IMR-90 (cell line): ENCODE measurements at regions not wholly inside any gene's neighbourhood (a gene's known extent, or its start where the extent isn't known, plus 50 kb on each side); places are given as distances from the start of the nearest gene placed in this dataset.

Source experiments
- ATAC-seq: fragments of 200-7000 bp; cut with Tn5 transposase; 2 replicates; pipeline ENCODE4 v1.9.1; 2020; ENCODE audit warnings: low read depth, mild to moderate bottlenecking, moderate library complexity
- BruUV-seq: library from RNA; stranded (reverse); fragments of 400-500 nt; replicated peaks from 2 replicates; lab custom pipeline; 2021; lab: Mats Ljungman, UMichigan
- CTCF ChIA-PET: fragments of 300-600 bp; formaldehyde crosslinking; extraction: SDS; loops from one replicate; lab custom pipeline; 2021; ENCODE audit warnings: antibody characterized with exemption; lab: Yijun Ruan, JAX
- POLR2A ChIA-PET: fragments of 300-600 bp; sonication (Branson Sonifier 250); formaldehyde crosslinking; loops from one replicate; lab custom pipeline; 2022; ENCODE audit warnings: antibody characterized with exemption; ENCODE audit not compliant: unreplicated experiment; lab: Charles Lee
- DNase-seq: peaks from one replicate; pipeline ENCODE4 v3.0.0; 2013
- H2AFZ ChIP-seq: replicated peaks from 2 replicates; pipeline ENCODE3; 2013; ENCODE audit warnings: low read length, mild to moderate bottlenecking; ENCODE audit not compliant: poor library complexity
- H2AK5ac ChIP-seq: 2 replicates; pipeline ENCODE4 v1.6.1; 2013; ENCODE audit warnings: low read depth, low read length, inconsistent platforms
- H2AK9ac ChIP-seq: replicated peaks from 2 replicates; pipeline ENCODE3; 2013; ENCODE audit warnings: mild to moderate bottlenecking, low read depth, low read length, moderate library complexity; ENCODE audit not compliant: poor library complexity
- H2BK120ac ChIP-seq: 2 replicates; pipeline ENCODE4 v1.6.1; 2013; ENCODE audit warnings: low read depth, low read length, inconsistent platforms
- H2BK15ac ChIP-seq: 3 replicates; pipeline ENCODE4 v1.6.1; 2013; ENCODE audit warnings: low read depth, low read length, inconsistent platforms
- H2BK20ac ChIP-seq: 2 replicates; pipeline ENCODE4 v1.6.1; 2013; ENCODE audit warnings: low read depth, mild to moderate bottlenecking, inconsistent platforms, low read length, moderate library complexity
- H2BK5ac ChIP-seq: 2 replicates; pipeline ENCODE4 v1.6.1; 2013; ENCODE audit warnings: mild to moderate bottlenecking, low read depth, low read length, inconsistent platforms; ENCODE audit not compliant: poor library complexity, severe bottlenecking
- H3K14ac ChIP-seq: replicated peaks from 2 replicates; pipeline ENCODE4 v1.6.1; 2013; ENCODE audit warnings: low read depth, low read length, inconsistent platforms
- H3K18ac ChIP-seq: 2 replicates; pipeline ENCODE4 v1.6.1; 2013; ENCODE audit warnings: low read depth, low read length, control low read depth
- H3K23ac ChIP-seq: 2 replicates; pipeline ENCODE4 v1.6.1; 2013; ENCODE audit warnings: low read depth, low read length, inconsistent platforms
- H3K27ac ChIP-seq: 2 replicates; pipeline ENCODE4 v1.5.1; 2013; ENCODE audit warnings: mild to moderate bottlenecking, control low read depth, low read length; ENCODE audit not compliant: insufficient read depth
- H3K27me3 ChIP-seq: 2 replicates; pipeline ENCODE4 v1.6.1; 2013; ENCODE audit warnings: low read length; ENCODE audit not compliant: control insufficient read depth, insufficient read depth
- H3K36me3 ChIP-seq: 2 replicates; pipeline ENCODE4 v1.6.1; 2013; ENCODE audit warnings: low read length, mixed read lengths; ENCODE audit not compliant: control insufficient read depth, insufficient read depth
- H3K4ac ChIP-seq: 2 replicates; pipeline ENCODE4 v1.6.1; 2013; ENCODE audit warnings: low read depth, low read length, inconsistent platforms
- H3K4me1 ChIP-seq: 2 replicates; pipeline ENCODE4 v1.6.1; 2013; ENCODE audit warnings: low read length, mixed read lengths; ENCODE audit not compliant: control insufficient read depth, insufficient read depth
- H3K4me2 ChIP-seq: 2 replicates; pipeline ENCODE4 v1.6.1; 2013; ENCODE audit warnings: low read depth, mild to moderate bottlenecking, control low read depth, low read length, moderate library complexity
- H3K4me3 ChIP-seq: 2 replicates; pipeline ENCODE4 v1.5.1; 2013; ENCODE audit warnings: low read depth, mild to moderate bottlenecking, control low read depth, low read length, moderate library complexity; ENCODE audit not compliant: insufficient read depth
- H3K56ac ChIP-seq: 2 replicates; pipeline ENCODE4 v1.6.1; 2013; ENCODE audit warnings: low read length, inconsistent platforms; ENCODE audit not compliant: insufficient read depth; ENCODE audit errors: extremely low read depth
- H3K79me1 ChIP-seq, 2 experiments: 2 replicates each; pipeline ENCODE4 v1.6.1; 2013; ENCODE audit warnings: low read length in 2 of 2, inconsistent platforms in 1 of 2, low read depth in 1 of 2
- H3K9ac ChIP-seq: 2 replicates; pipeline ENCODE4 v1.6.1; 2013; ENCODE audit warnings: low read depth, low read length, control low read depth
- H3K9me1 ChIP-seq: 2 replicates; pipeline ENCODE4 v1.6.1; 2013; ENCODE audit warnings: low read length, inconsistent platforms; ENCODE audit not compliant: insufficient read depth
- H3K9me3 ChIP-seq: 2 replicates; pipeline ENCODE4 v1.6.1; 2013; ENCODE audit warnings: low read length; ENCODE audit not compliant: control insufficient read depth, insufficient read depth
- H4K20me1 ChIP-seq: 2 replicates; pipeline ENCODE4 v1.6.1; 2013; ENCODE audit warnings: low read length, inconsistent platforms; ENCODE audit not compliant: insufficient read depth
- H4K5ac ChIP-seq: 2 replicates; pipeline ENCODE4 v1.6.1; 2013; ENCODE audit warnings: mild to moderate bottlenecking, low read depth, low read length, control low read depth
- H4K8ac ChIP-seq, 2 experiments: 2 replicates each; pipeline ENCODE4 v1.6.1; 2013; ENCODE audit warnings: low read depth in 2 of 2, low read length in 2 of 2, control low read depth in 1 of 2, inconsistent platforms in 1 of 2
- H4K91ac ChIP-seq: 2 replicates; pipeline ENCODE4 v1.6.1; 2013; ENCODE audit warnings: low read depth, low read length, inconsistent platforms; ENCODE audit not compliant: insufficient read depth
- BHLHE40 ChIP-seq: fragments of 150-350 bp; IDR thresholded peaks from 2 replicates; pipeline ENCODE4 v1.6.1; 2016; ENCODE audit warnings: mild to moderate bottlenecking, low read depth, low read length
- CEBPB ChIP-seq: IDR thresholded peaks from 2 replicates; pipeline ENCODE4 v1.6.1; 2012; ENCODE audit warnings: low read depth, low read length, improper control_type of control experiment
- CTCF ChIP-seq: conservative IDR thresholded peaks from 2 replicates; pipeline ENCODE4 v1.5.1; 2012; ENCODE audit warnings: mild to moderate bottlenecking, low read depth, low read length, improper control_type of control experiment
- FOS ChIP-seq: fragments of 150-350 bp; IDR thresholded peaks from 2 replicates; pipeline ENCODE4 v1.6.1; 2016; ENCODE audit warnings: low read depth, low read length
- MAFK ChIP-seq: IDR thresholded peaks from 2 replicates; pipeline ENCODE4 v1.6.1; 2012; ENCODE audit warnings: low read depth, low read length, improper control_type of control experiment
- MAZ ChIP-seq: IDR thresholded peaks from 2 replicates; pipeline ENCODE4 v1.6.1; 2012; ENCODE audit warnings: low read depth, mild to moderate bottlenecking, low read length, improper control_type of control experiment, moderate library complexity, borderline replicate concordance
- MXI1 ChIP-seq: IDR thresholded peaks from 2 replicates; pipeline ENCODE4 v1.6.1; 2012; ENCODE audit warnings: low read depth, mild to moderate bottlenecking, low read length, moderate library complexity, borderline replicate concordance
- NFE2L2 ChIP-seq: fragments of 150-350 bp; IDR thresholded peaks from 2 replicates; pipeline ENCODE4 v1.6.1; 2016; ENCODE audit warnings: low read depth, mild to moderate bottlenecking, low read length
- POLR2A ChIP-seq: IDR thresholded peaks from 2 replicates; pipeline ENCODE4 v1.6.1; 2012; ENCODE audit warnings: mild to moderate bottlenecking, low read depth, low read length
- RAD21 ChIP-seq: IDR thresholded peaks from 2 replicates; pipeline ENCODE4 v1.6.1; 2012; ENCODE audit warnings: low read length, improper control_type of control experiment
- RCOR1 ChIP-seq: IDR thresholded peaks from 2 replicates; pipeline ENCODE4 v1.6.1; 2012; ENCODE audit warnings: mild to moderate bottlenecking, low read length, improper control_type of control experiment; ENCODE audit not compliant: insufficient replicate concordance
- RFX5 ChIP-seq: IDR thresholded peaks from 2 replicates; pipeline ENCODE4 v1.8.0; 2012; ENCODE audit warnings: low read depth, mild to moderate bottlenecking, low read length, moderate library complexity
- SMC3 ChIP-seq: fragments of 150-350 bp; IDR thresholded peaks from 2 replicates; pipeline ENCODE4 v1.6.1; 2016; ENCODE audit warnings: low read depth, mild to moderate bottlenecking, antibody characterized with exemption, low read length, moderate library complexity
- USF2 ChIP-seq: fragments of 150-350 bp; IDR thresholded peaks from 2 replicates; pipeline ENCODE4 v1.6.1; 2017; ENCODE audit warnings: mild to moderate bottlenecking, antibody characterized with exemption, low read length, low read depth
- WGBS, 2 experiments: methylation state at CpG; one replicate each; pipeline versions ENCODE4 v1.1.5 to v1.1.7; 2013; ENCODE audit warnings: missing lambda C conversion rate in 2 of 2; ENCODE audit not compliant: insufficient read length in 1 of 2; ENCODE audit errors: extremely low coverage in 2 of 2; 5-methylcytosine and 5-hydroxymethylcytosine counted together
- dilution Hi-C: fragments of 300-500 bp; cut with HindIII; formaldehyde crosslinking; loops from one replicate; pipeline ENCODE4 v1.14.3; 2018; ENCODE audit warnings: low sequenced_read_pairs; ENCODE audit not compliant: unreplicated experiment
- in situ Hi-C: fragments of 300-500 bp; cut with MboI; formaldehyde crosslinking; loops from 3 replicates; pipeline ENCODE4 v1.14.3; 2019; ENCODE audit warnings: low sequenced_read_pairs, inconsistent platforms, mixed read lengths
- intact Hi-C: fragments of 100-400 bp; cut with micrococcal nuclease; formaldehyde crosslinking; loops from 2 replicates; pipeline ENCODE4 v1.10.0; 2022
- TF ChIP-seq, protein P1 (sequence below): fragments of 150-350 bp; IDR thresholded peaks from 2 replicates; pipeline ENCODE4 v1.6.1; 2016; ENCODE audit warnings: low read depth, mild to moderate bottlenecking, low read length, moderate library complexity, borderline replicate concordance

DNA sequence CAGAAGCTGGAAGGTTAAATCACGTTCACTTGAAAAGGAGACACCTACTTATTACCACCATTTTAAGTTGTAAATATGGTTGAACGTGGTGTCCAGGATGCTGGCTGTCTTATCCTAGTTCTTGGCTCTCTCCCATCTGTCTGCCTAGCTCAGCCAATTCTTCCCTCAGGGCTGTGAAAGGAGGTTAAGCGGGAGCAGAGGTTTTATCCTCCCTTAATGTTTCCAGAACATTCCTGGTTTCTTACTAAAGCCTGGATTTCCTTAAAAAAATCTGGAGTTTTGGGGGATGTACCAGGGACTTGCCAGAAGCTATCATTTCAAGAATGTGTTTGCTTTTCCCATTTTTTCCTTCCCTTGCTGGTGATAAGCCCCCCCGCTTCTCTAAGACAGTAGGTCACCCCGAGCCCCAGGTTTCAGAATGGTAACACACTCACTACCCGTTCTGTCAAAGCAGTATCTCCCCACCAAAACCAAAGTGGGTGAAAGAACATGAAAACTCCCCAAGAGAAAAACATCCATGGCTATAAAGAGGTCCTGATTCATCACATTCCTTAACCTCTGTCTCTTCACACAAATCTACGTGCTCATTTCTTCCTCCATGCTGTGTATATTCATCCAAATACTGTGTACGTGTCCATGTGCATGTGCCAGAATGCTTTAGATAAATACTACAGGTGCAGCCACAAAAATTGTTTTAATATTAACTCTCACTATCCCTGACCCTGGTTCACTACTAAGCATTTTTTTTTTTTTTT lies 114.7 kb downstream of the MAP3K21 start:
- H3K9ac ChIP-seq, result no peak overlapping the region

More for the DNA sequence above, 114.7 kb downstream of the MAP3K21 start:
- Histone ChIP-seq H3K9me3 (peaks cover 4% of the 10 kb centered on the region), H2BK5ac (no peak overlapping the region), H3K4me1 (no peaks in the 10 kb centered on the region), H2AK5ac (no peak overlapping the region), H3K18ac (no peak overlapping the region), H4K8ac (no peak overlapping the region), H2AFZ (no peak overlapping the region), H2AK9ac (no peak overlapping the region), H3K27me3 (no peaks in the 10 kb centered on the region), H3K79me1 (no peaks in the 10 kb centered on the region), H2BK120ac (no peak overlapping the region), H3K4ac (no peak overlapping the region), H4K91ac (no peak overlapping the region), H3K4me3 (no peak overlapping the region), H3K4me2 (no peak overlapping the region), H3K9me1 (no peaks in the 10 kb centered on the region), H2BK20ac (no peak overlapping the region), H3K14ac (no peak overlapping the region), H3K27ac (no peak overlapping the region), H2BK15ac (no peak overlapping the region), H3K23ac (no peak overlapping the region), H3K36me3 (no peaks in the 10 kb centered on the region), H4K5ac (no peak overlapping the region), H3K56ac (no peak overlapping the region), H4K20me1 (no peaks in the 10 kb centered on the region)
- no TSS peak for BruUV-seq
- ATAC-seq, result no peak
- POLR2A ChIA-PET, result no interaction called here
- dilution Hi-C loops (no loop called here), in situ Hi-C loops (no loop called here), intact Hi-C loops (no loop called here)
- 10% methylated on average over 2 of the region's 8 CpGs; no CpG with 5 or more reads in 1 of the 2 experiments for WGBS, 2 experiments
- no peak for DNase-seq
- CTCF ChIA-PET, result interaction anchor here (1.3 kb wide), 1 partner anchor 67 kb away, joined by 4 read pairs; no protein-coding TSS in a partner anchor
- TF ChIP-seq FOS (no peak), MAZ (no peak), RCOR1 (no peak), MXI1 (no peak), MAFK (no peak), CTCF (no peak), SMC3 (no peak), RFX5 (no peak), USF2 (no peak), RAD21 (no peak), CEBPB (no peak), NFE2L2 (no peak), BHLHE40 (no peak), POLR2A (no peak)
- TF ChIP-seq, protein P1, sequence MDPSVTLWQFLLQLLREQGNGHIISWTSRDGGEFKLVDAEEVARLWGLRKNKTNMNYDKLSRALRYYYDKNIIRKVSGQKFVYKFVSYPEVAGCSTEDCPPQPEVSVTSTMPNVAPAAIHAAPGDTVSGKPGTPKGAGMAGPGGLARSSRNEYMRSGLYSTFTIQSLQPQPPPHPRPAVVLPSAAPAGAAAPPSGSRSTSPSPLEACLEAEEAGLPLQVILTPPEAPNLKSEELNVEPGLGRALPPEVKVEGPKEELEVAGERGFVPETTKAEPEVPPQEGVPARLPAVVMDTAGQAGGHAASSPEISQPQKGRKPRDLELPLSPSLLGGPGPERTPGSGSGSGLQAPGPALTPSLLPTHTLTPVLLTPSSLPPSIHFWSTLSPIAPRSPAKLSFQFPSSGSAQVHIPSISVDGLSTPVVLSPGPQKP, result no peak
